GM21619 (cell line): ENCODE measurements at regions not wholly inside any gene's neighbourhood (a gene's known extent, or its start where the extent isn't known, plus 50 kb on each side); places are given as distances from the start of the nearest gene placed in this dataset.
A peak's percentile ranks its signal among the peaks of the same experiment; 100 is the strongest.

ENCODE experiments used
- ATAC-seq: cut with Tn5 transposase; IDR thresholded peaks from one replicate; pipeline ENCODE4 v1.9.1; 2021; ENCODE audit not compliant: unreplicated experiment

GRCh38 chr13:65095161-65096082, 2134.7 kb downstream of the PCDH9 start:
- no peak for ATAC-seq

GRCh38 chr13:65093357-65093756, 2136.8 kb downstream of the PCDH9 start:
- ATAC-seq: no peak

GRCh38 chr13:65091031-65091430, 2139.1 kb downstream of the PCDH9 start:
- ATAC-seq: no peak

- ATAC-seq: no peak
Measured at GRCh38 chr13:65090186-65090585, 2139.9 kb downstream of the PCDH9 start.

- no peak for ATAC-seq
Measured at GRCh38 chr13:65088906-65089305, 2141.2 kb downstream of the PCDH9 start.

- no peak for ATAC-seq
Measured at GRCh38 chr13:65085977-65086376, 2144.2 kb downstream of the PCDH9 start.

- no peak for ATAC-seq
Measured at GRCh38 chr13:65074248-65074647, 2155.9 kb downstream of the PCDH9 start.

GRCh38 chr13:65064967-65065366, 2165.2 kb downstream of the PCDH9 start:
- ATAC-seq: no peak

GRCh38 chr13:65063753-65064152, 2166.4 kb downstream of the PCDH9 start:
- no peak for ATAC-seq

- ATAC-seq: no peak
Measured at GRCh38 chr13:65057986-65058385, 2172.2 kb downstream of the PCDH9 start.

- ATAC-seq: no peak
Measured at GRCh38 chr13:65054277-65054676, 2175.9 kb downstream of the PCDH9 start.

- no peak for ATAC-seq
Measured at GRCh38 chr13:65036999-65037398, 2193.1 kb downstream of the PCDH9 start.

GRCh38 chr13:65035302-65035701, 2194.8 kb downstream of the PCDH9 start:
- ATAC-seq: no peak

GRCh38 chr13:65034266-65034665, 2195.9 kb downstream of the PCDH9 start:
- no peak for ATAC-seq

GRCh38 chr13:65032825-65033224, 2197.3 kb downstream of the PCDH9 start:
- ATAC-seq: no peak

- no peak for ATAC-seq
Measured at GRCh38 chr13:65028101-65028500, 2202.0 kb downstream of the PCDH9 start.

- no peak for ATAC-seq
Measured at GRCh38 chr13:65026505-65026904, 2203.6 kb downstream of the PCDH9 start.

- ATAC-seq: no peak
Measured at GRCh38 chr13:65011378-65011777, 2218.8 kb downstream of the PCDH9 start.

- no peak for ATAC-seq
Measured at GRCh38 chr13:64997438-64997837, 2232.7 kb downstream of the PCDH9 start.

- peak; percentile 65 for ATAC-seq
Measured at GRCh38 chr13:64993514-64994164, 2236.5 kb downstream of the PCDH9 start.

GRCh38 chr13:64992314-64992713, 2237.8 kb downstream of the PCDH9 start:
- ATAC-seq: no peak

GRCh38 chr13:64985075-64985474, 2245.1 kb downstream of the PCDH9 start:
- ATAC-seq: no peak
